Neural cell (in vitro differentiated cells): ENCODE measurements at regions not wholly inside any gene's neighbourhood (a gene's known extent, or its start where the extent isn't known, plus 50 kb on each side); places are given as distances from the start of the nearest gene placed in this dataset.

Source experiments
- H2AFZ ChIP-seq: fragments of 200-600, 300-800 bp; sonication (generic), shearing (Covaris generic); 2 replicates; pipeline ENCODE4 v1.6.0; 2014; ENCODE audit warnings: low read depth, mild to moderate bottlenecking, antibody characterized with exemption, low read length, moderate library complexity
- H3F3A ChIP-seq: fragments of 200-600 bp; shearing (Covaris generic); 2 replicates; pipeline ENCODE4 v1.6.1; 2016; ENCODE audit warnings: mild to moderate bottlenecking, moderate library complexity, mixed read lengths, antibody characterized with exemption, low read length; ENCODE audit not compliant: insufficient read depth, poor library complexity, severe bottlenecking
- H3K27ac ChIP-seq: fragments of 200-600, 300-800 bp; sonication (generic), shearing (Covaris generic); 2 replicates; pipeline ENCODE4 v1.5.1; 2014; ENCODE audit warnings: mild to moderate bottlenecking, low read length, moderate library complexity
- H3K27me3 ChIP-seq: fragments of 300-800, 200-600 bp; sonication (generic), shearing (Covaris generic); 2 replicates; pipeline ENCODE4 v1.6.0; 2014; ENCODE audit warnings: mild to moderate bottlenecking, low read depth, low read length, moderate library complexity; ENCODE audit not compliant: insufficient read depth
- H3K36me3 ChIP-seq: fragments of 300-800, 200-600 bp; sonication (generic), shearing (Covaris generic); 2 replicates; pipeline ENCODE4 v1.5.1; 2014; ENCODE audit warnings: mild to moderate bottlenecking, antibody characterized with exemption, low read length, moderate library complexity; ENCODE audit not compliant: insufficient read depth
- H3K4me2 ChIP-seq: fragments of 300-800, 200-600 bp; sonication (generic), shearing (Covaris generic); 2 replicates; pipeline ENCODE4 v1.6.0; 2014; ENCODE audit warnings: mild to moderate bottlenecking, low read length
- H3K4me3 ChIP-seq: fragments of 300-800, 200-600 bp; sonication (generic), shearing (Covaris generic); 2 replicates; pipeline ENCODE4 v1.5.1; 2014; ENCODE audit warnings: mild to moderate bottlenecking, low read length, moderate library complexity
- H3K79me2 ChIP-seq: fragments of 200-600 bp; shearing (Covaris generic); replicated peaks from 2 replicates; pipeline ENCODE4 v1.6.0; 2014; ENCODE audit warnings: mild to moderate bottlenecking, low read length, moderate library complexity; ENCODE audit not compliant: insufficient read depth
- H3K9ac ChIP-seq: fragments of 300-800, 200-600 bp; sonication (generic), shearing (Covaris generic); 2 replicates; pipeline ENCODE4 v1.6.1; 2016; ENCODE audit warnings: mild to moderate bottlenecking, low read length, mixed read lengths
- H3K9me2 ChIP-seq: fragments of 200-600 bp; shearing (Covaris generic); 2 replicates; pipeline ENCODE4 v1.6.1; 2016; ENCODE audit warnings: mild to moderate bottlenecking, low read length, mixed read lengths; ENCODE audit not compliant: insufficient read depth
- H3K9me3 ChIP-seq: fragments of 200-600, 300-800 bp; sonication (generic), shearing (Covaris generic); 2 replicates; pipeline ENCODE4 v1.6.1; 2016; ENCODE audit warnings: mild to moderate bottlenecking, mixed run types, low read length, moderate library complexity, mixed read lengths
- H4K20me1 ChIP-seq: fragments of 200-600 bp; shearing (Covaris generic); 2 replicates; pipeline ENCODE4 v1.6.1; 2016; ENCODE audit warnings: mild to moderate bottlenecking, mixed run types; ENCODE audit not compliant: insufficient read depth
- CTCF ChIP-seq: fragments of 450-650 bp; IDR thresholded peaks from 2 replicates; pipeline ENCODE4 v1.5.1; 2014; ENCODE audit warnings: antibody characterized with exemption, mild to moderate bottlenecking, moderate library complexity; ENCODE audit not compliant: poor library complexity, severe bottlenecking
- EP300 ChIP-seq: fragments of 450-650 bp; conservative IDR thresholded peaks from 2 replicates; pipeline ENCODE4 v1.6.1; 2014; ENCODE audit warnings: antibody characterized with exemption, mild to moderate bottlenecking, moderate library complexity; ENCODE audit not compliant: poor library complexity, severe bottlenecking
- EZH2 ChIP-seq: fragments of 200-600, 300-800 bp; shearing (Covaris generic), sonication (generic); IDR thresholded peaks from 2 replicates; pipeline ENCODE4 v1.6.1; 2014; ENCODE audit warnings: antibody characterized with exemption, low read length, borderline replicate concordance, mild to moderate bottlenecking; ENCODE audit not compliant: insufficient read depth, poor library complexity, severe bottlenecking
- MXI1 ChIP-seq: fragments of 450-650 bp; conservative IDR thresholded peaks from 2 replicates; pipeline ENCODE4 v1.6.1; 2014; ENCODE audit warnings: antibody characterized with exemption, mild to moderate bottlenecking; ENCODE audit not compliant: poor library complexity, severe bottlenecking
- POLR2AphosphoS5 ChIP-seq: IDR thresholded peaks from 2 replicates; pipeline ENCODE4 v1.6.1; 2012
- RAD21 ChIP-seq: fragments of 450-650 bp; conservative IDR thresholded peaks from 2 replicates; pipeline ENCODE4 v1.6.1; 2014; ENCODE audit warnings: antibody characterized with exemption, mild to moderate bottlenecking, moderate library complexity
- REST ChIP-seq: IDR thresholded peaks from 2 replicates; pipeline ENCODE4 v1.6.1; 2012; ENCODE audit warnings: borderline replicate concordance
- SMC3 ChIP-seq: fragments of 450-650 bp; conservative IDR thresholded peaks from 2 replicates; pipeline ENCODE4 v1.6.1; 2014; ENCODE audit warnings: antibody characterized with exemption, mild to moderate bottlenecking, moderate library complexity; ENCODE audit not compliant: poor library complexity
- TAF1 ChIP-seq: IDR thresholded peaks from 2 replicates; pipeline ENCODE4 v1.6.1; 2012; ENCODE audit warnings: low read depth

GRCh38 chr19:28940751-28941500, 272.0 kb downstream of the UQCRFS1 start:
- no peaks in the 10 kb centered on the region for H3K9me3 ChIP-seq
- H3K36me3 ChIP-seq: no peaks in the 10 kb centered on the region
- no peak overlapping the region for H3K4me3 ChIP-seq
- H3K79me2 ChIP-seq: no peaks in the 10 kb centered on the region
- H3K9me2 ChIP-seq: no peaks in the 10 kb centered on the region
- H3F3A ChIP-seq: no peaks in the 10 kb centered on the region
- H3K27me3 ChIP-seq: no peaks in the 10 kb centered on the region
- TF ChIP-seq POLR2AphosphoS5 (no peak), CTCF (no peak)
- H4K20me1 ChIP-seq: no peaks in the 10 kb centered on the region
- H3K27ac ChIP-seq: no peak overlapping the region
- no peak overlapping the region for H3K9ac ChIP-seq
- no peak overlapping the region for H2AFZ ChIP-seq
- no peak overlapping the region for H3K4me2 ChIP-seq

- no peak overlapping the region for H3K27ac ChIP-seq
- TF ChIP-seq EP300 (no peak), TAF1 (no peak), REST (no peak), EZH2 (no peak), MXI1 (no peak), POLR2AphosphoS5 (no peak), CTCF (no peak), RAD21 (no peak), SMC3 (no peak)
- no peaks in the 10 kb centered on the region for H3K9me3 ChIP-seq
- H3K79me2 ChIP-seq: no peaks in the 10 kb centered on the region
- H3K27me3 ChIP-seq: no peaks in the 10 kb centered on the region
- H3K36me3 ChIP-seq: no peaks in the 10 kb centered on the region
- no peak overlapping the region for H3K9ac ChIP-seq
- H3K4me2 ChIP-seq: no peak overlapping the region
- no peaks in the 10 kb centered on the region for H3F3A ChIP-seq
- H2AFZ ChIP-seq: no peak overlapping the region
- H3K9me2 ChIP-seq: no peaks in the 10 kb centered on the region
- H4K20me1 ChIP-seq: no peaks in the 10 kb centered on the region
- no peak overlapping the region for H3K4me3 ChIP-seq
Observed at GRCh38 chr19:28939236-28939635, 273.7 kb downstream of the UQCRFS1 start.
